ENCODE measurements at regions not wholly inside any gene's neighbourhood (a gene's known extent, or its start where the extent isn't known, plus 50 kb on each side); places are given as distances from the start of the nearest gene placed in this dataset.

DNA sequence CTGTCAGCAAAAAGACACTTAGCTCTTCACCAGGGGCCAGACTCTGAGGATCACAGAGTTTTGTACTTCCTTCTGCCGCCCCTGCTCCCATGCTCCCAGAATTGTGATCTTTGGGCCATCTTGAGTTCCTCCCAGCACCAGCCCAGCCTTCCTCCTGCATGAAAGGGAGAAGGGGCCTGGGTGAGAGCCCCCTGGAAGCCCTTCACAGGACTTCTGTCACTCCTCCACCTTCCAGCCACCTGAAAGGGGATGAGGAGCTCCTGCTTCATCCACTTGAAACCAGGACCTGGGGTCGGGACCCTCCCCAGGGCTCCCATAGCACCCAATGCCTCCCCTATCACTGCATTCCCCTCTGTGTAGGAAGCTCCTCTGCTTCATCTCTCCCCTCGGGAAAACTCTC, 174.2 kb downstream of the BUD13 start:
- Histone ChIP-seq H3K9me3 (ENCODE audit: low read depth) (no peaks in the 10 kb centered on the region), H3K4me2 (no peak overlapping the region), H4K20me1 (ENCODE audit: low read depth) (no peaks in the 10 kb centered on the region), H3K27me3 (no peaks in the 10 kb centered on the region), H3K36me3 (no peaks in the 10 kb centered on the region), H3K27ac (no peak overlapping the region), H3K79me2 (ENCODE audit: low read depth) (no peaks in the 10 kb centered on the region), H3K4me3 (no peak overlapping the region), H2AFZ (replicated peaks) (no peak overlapping the region), H3K4me1 (no peaks in the 10 kb centered on the region), H3F3A (ENCODE audit: low read depth) (no peaks in the 10 kb centered on the region), H3K9ac (no peak overlapping the region)
- no peak for TF ChIP-seq EZH2 (IDR thresholded peaks at IDR 0.05)
- TF ChIP-seq EZH2phosphoT487 (IDR thresholded peaks at IDR 0.05): no peak
- TF ChIP-seq, protein P1, sequence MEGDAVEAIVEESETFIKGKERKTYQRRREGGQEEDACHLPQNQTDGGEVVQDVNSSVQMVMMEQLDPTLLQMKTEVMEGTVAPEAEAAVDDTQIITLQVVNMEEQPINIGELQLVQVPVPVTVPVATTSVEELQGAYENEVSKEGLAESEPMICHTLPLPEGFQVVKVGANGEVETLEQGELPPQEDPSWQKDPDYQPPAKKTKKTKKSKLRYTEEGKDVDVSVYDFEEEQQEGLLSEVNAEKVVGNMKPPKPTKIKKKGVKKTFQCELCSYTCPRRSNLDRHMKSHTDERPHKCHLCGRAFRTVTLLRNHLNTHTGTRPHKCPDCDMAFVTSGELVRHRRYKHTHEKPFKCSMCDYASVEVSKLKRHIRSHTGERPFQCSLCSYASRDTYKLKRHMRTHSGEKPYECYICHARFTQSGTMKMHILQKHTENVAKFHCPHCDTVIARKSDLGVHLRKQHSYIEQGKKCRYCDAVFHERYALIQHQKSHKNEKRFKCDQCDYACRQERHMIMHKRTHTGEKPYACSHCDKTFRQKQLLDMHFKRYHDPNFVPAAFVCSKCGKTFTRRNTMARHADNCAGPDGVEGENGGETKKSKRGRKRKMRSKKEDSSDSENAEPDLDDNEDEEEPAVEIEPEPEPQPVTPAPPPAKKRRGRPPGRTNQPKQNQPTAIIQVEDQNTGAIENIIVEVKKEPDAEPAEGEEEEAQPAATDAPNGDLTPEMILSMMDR (IDR thresholded peaks at IDR 0.05): no peak
- Mint-ChIP-seq H3K36me3 (no peaks in the 10 kb centered on the region), H3K27me3 (ENCODE audit: insufficient read depth, low read depth) (peaks cover 15% of the 10 kb centered on the region), H3K4me3 (no peak overlapping the region), H3K9me3 (no peaks in the 10 kb centered on the region), H3K4me1 (peaks cover 5% of the 10 kb centered on the region), H3K27ac (peak overlapping the region; percentile 44)
- no peak for DNase-seq (ENCODE audit: low spot score)

DNA sequence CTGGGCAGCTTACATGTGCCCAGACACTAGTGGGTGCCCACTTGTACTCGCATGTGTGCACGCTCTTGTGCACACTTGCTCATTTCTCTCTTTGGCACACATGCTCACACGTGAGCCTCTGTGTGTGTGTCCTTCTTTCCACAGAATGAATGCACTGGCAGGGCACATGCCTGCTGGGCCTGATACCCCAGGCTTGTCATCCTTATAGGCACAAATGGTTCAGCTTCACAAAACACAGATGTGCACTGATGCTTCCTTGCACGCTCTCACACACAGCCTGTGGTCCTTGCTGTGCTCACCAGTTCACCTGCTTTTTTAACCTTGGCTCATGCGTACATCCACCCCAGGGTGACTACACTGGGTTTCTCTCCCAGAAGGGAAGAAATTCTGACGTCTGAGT, 174.8 kb downstream of the BUD13 start:
- Histone ChIP-seq H3K9me3 (ENCODE audit: low read depth) (no peaks in the 10 kb centered on the region), H3K4me3 (no peak overlapping the region), H3K4me2 (no peak overlapping the region), H3K27me3 (no peaks in the 10 kb centered on the region), H4K20me1 (ENCODE audit: low read depth) (no peaks in the 10 kb centered on the region), H3K36me3 (no peaks in the 10 kb centered on the region), H3K4me1 (no peaks in the 10 kb centered on the region), H3F3A (ENCODE audit: low read depth) (no peaks in the 10 kb centered on the region), H3K9ac (no peak overlapping the region), H2AFZ (replicated peaks) (no peak overlapping the region), H3K27ac (no peak overlapping the region), H3K79me2 (ENCODE audit: low read depth) (no peaks in the 10 kb centered on the region)
- H3K36me3 Mint-ChIP-seq: no peaks in the 10 kb centered on the region
- peaks cover 15% of the 10 kb centered on the region for H3K27me3 Mint-ChIP-seq (ENCODE audit: insufficient read depth, low read depth)
- H3K27ac Mint-ChIP-seq: no peak overlapping the region
- TF ChIP-seq EZH2 (IDR thresholded peaks at IDR 0.05): no peak
- TF ChIP-seq, protein P1 (IDR thresholded peaks at IDR 0.05): no peak
- no peak for TF ChIP-seq EZH2phosphoT487 (IDR thresholded peaks at IDR 0.05)
- no peaks in the 10 kb centered on the region for H3K9me3 Mint-ChIP-seq
- no peak overlapping the region for H3K4me3 Mint-ChIP-seq
- no peak for DNase-seq (ENCODE audit: low spot score)
- H3K4me1 Mint-ChIP-seq: peaks cover 5% of the 10 kb centered on the region

DNA sequence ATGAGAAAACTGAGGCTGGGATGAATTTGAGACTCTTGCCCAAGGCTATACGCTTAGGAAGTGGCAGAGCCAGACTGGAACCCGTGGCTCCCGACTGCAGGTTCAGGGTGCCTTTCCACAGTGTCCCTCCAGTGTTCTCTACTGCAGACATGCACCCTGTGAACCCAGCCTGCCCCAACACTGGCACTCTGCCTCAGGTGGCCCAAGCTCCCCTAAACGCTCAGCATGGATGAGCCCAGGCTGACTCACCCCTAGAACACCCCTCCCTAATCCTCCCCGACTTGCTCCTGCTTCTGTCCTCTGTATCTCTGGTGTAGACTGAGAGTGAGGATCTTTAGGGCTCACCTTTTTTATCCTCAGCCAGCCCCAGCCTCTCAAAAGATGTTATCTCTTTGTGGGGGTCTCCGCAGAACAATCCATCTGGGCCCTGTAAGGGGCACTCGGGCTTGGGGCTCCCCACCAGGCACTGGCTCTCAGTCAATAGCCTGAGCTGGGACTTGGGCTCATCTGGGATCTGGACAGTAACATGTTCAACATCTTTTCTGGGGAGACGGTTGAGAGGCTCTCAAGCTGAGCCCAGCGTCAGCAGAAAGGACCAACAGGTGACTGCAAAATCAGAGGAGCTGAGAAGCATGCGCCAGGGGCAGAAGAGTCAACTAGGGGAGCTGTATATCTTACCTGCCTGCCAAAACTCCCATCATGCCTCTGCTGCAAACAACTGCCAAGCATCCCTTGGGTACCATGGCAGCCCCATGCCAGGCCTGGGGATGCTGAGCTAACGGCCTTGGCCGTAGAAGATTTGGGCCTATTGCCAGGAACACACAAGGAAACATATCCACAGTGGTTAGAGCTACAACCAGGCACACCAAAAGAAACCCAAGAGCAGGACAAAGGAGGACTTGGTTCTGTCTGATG, 176.2 kb downstream of the BUD13 start:
- H3K36me3 ChIP-seq: no peaks in the 10 kb centered on the region
- H3K27ac Mint-ChIP-seq: no peak overlapping the region
- peaks cover 6% of the 10 kb centered on the region for H3K4me1 Mint-ChIP-seq
- no peak overlapping the region for H3K4me3 ChIP-seq
- H3K79me2 ChIP-seq (ENCODE audit: low read depth): no peaks in the 10 kb centered on the region
- H3F3A ChIP-seq (ENCODE audit: low read depth): no peaks in the 10 kb centered on the region
- peaks cover 17% of the 10 kb centered on the region for H3K27me3 Mint-ChIP-seq (ENCODE audit: insufficient read depth, low read depth)
- H3K4me3 Mint-ChIP-seq: no peak overlapping the region
- H3K9ac ChIP-seq: no peak overlapping the region
- TF ChIP-seq EZH2phosphoT487 (IDR thresholded peaks at IDR 0.05): no peak
- no peak for TF ChIP-seq EZH2 (IDR thresholded peaks at IDR 0.05)
- TF ChIP-seq, protein P1 (IDR thresholded peaks at IDR 0.05): no peak
- no peak overlapping the region for H2AFZ ChIP-seq (replicated peaks)
- H3K4me2 ChIP-seq: no peak overlapping the region
- no peaks in the 10 kb centered on the region for H3K9me3 ChIP-seq (ENCODE audit: low read depth)
- no peaks in the 10 kb centered on the region for H3K9me3 Mint-ChIP-seq
- no peak for DNase-seq (ENCODE audit: low spot score)
- no peaks in the 10 kb centered on the region for H3K27me3 ChIP-seq
- H4K20me1 ChIP-seq (ENCODE audit: low read depth): no peaks in the 10 kb centered on the region
- H3K36me3 Mint-ChIP-seq: no peaks in the 10 kb centered on the region
- H3K4me1 ChIP-seq: no peaks in the 10 kb centered on the region
- H3K27ac ChIP-seq: no peak overlapping the region
